ENCODE measurements at regions not wholly inside any gene's neighbourhood (a gene's known extent, or its start where the extent isn't known, plus 50 kb on each side); places are given as distances from the start of the nearest gene placed in this dataset.

GRCh38 chr7:51666751-51667150, 350.1 kb upstream of the COBL start:
- H3K9me3 Mint-ChIP-seq (ENCODE audit: unreplicated experiment), result no peaks in the 10 kb centered on the region
- Histone ChIP-seq H3K4me2 (ENCODE audit: low read length) (no peak overlapping the region), H3K36me3 (ENCODE audit: insufficient read depth, low read length) (no peaks in the 10 kb centered on the region), H3K27me3 (ENCODE audit: insufficient read depth, low read length) (no peaks in the 10 kb centered on the region), H4K20me1 (ENCODE audit: insufficient read depth, low read length) (no peaks in the 10 kb centered on the region), H3K79me2 (ENCODE audit: insufficient read depth, low read length) (no peaks in the 10 kb centered on the region), H2AFZ (ENCODE audit: low read depth, low read length) (no peak overlapping the region), H3K9me3 (ENCODE audit: insufficient read depth, low read depth, low read length) (no peaks in the 10 kb centered on the region), H3K9ac (ENCODE audit: low read length) (no peak overlapping the region), H3K27ac (ENCODE audit: low read depth, low read length) (no peak overlapping the region), H3K4me3 (ENCODE audit: insufficient read depth, low read depth, low read length) (no peak overlapping the region), H3K4me1 (ENCODE audit: insufficient read depth, low read length) (no peaks in the 10 kb centered on the region)
- peaks cover 6% of the 10 kb centered on the region for H3K27me3 Mint-ChIP-seq (ENCODE audit: low read depth, unreplicated experiment)
- peaks cover 2% of the 10 kb centered on the region for H3K4me1 Mint-ChIP-seq (ENCODE audit: low read depth, unreplicated experiment)
- FAIRE-seq (no peak), DNase-seq (ENCODE audit: low read depth) (no peak)
- TF ChIP-seq, protein P1, sequence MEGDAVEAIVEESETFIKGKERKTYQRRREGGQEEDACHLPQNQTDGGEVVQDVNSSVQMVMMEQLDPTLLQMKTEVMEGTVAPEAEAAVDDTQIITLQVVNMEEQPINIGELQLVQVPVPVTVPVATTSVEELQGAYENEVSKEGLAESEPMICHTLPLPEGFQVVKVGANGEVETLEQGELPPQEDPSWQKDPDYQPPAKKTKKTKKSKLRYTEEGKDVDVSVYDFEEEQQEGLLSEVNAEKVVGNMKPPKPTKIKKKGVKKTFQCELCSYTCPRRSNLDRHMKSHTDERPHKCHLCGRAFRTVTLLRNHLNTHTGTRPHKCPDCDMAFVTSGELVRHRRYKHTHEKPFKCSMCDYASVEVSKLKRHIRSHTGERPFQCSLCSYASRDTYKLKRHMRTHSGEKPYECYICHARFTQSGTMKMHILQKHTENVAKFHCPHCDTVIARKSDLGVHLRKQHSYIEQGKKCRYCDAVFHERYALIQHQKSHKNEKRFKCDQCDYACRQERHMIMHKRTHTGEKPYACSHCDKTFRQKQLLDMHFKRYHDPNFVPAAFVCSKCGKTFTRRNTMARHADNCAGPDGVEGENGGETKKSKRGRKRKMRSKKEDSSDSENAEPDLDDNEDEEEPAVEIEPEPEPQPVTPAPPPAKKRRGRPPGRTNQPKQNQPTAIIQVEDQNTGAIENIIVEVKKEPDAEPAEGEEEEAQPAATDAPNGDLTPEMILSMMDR (IDR thresholded peaks at IDR 0.05; ENCODE audit: insufficient read depth, low read depth, low read length), result no peak
- no peak for TF ChIP-seq EZH2 (IDR thresholded peaks at IDR 0.05; ENCODE audit: insufficient read depth, low read length)
- H3K27ac Mint-ChIP-seq (ENCODE audit: unreplicated experiment), result no peak overlapping the region
- no peak overlapping the region for H3K4me3 Mint-ChIP-seq (ENCODE audit: unreplicated experiment)
- H3K36me3 Mint-ChIP-seq (ENCODE audit: low read depth, unreplicated experiment), result no peaks in the 10 kb centered on the region

- Histone ChIP-seq H3K4me1 (ENCODE audit: insufficient read depth, low read length) (no peaks in the 10 kb centered on the region), H3K4me3 (ENCODE audit: insufficient read depth, low read depth, low read length) (no peak overlapping the region), H3K36me3 (ENCODE audit: insufficient read depth, low read length) (no peaks in the 10 kb centered on the region), H3K27me3 (ENCODE audit: insufficient read depth, low read length) (no peaks in the 10 kb centered on the region), H3K9ac (ENCODE audit: low read length) (no peak overlapping the region), H3K27ac (ENCODE audit: low read depth, low read length) (no peak overlapping the region), H3K4me2 (ENCODE audit: low read length) (no peak overlapping the region), H3K79me2 (ENCODE audit: insufficient read depth, low read length) (no peaks in the 10 kb centered on the region), H3K9me3 (ENCODE audit: insufficient read depth, low read depth, low read length) (no peaks in the 10 kb centered on the region), H2AFZ (ENCODE audit: low read depth, low read length) (no peak overlapping the region), H4K20me1 (ENCODE audit: insufficient read depth, low read length) (no peaks in the 10 kb centered on the region)
- Mint-ChIP-seq H3K4me3 (ENCODE audit: unreplicated experiment) (no peak overlapping the region), H3K36me3 (ENCODE audit: low read depth, unreplicated experiment) (no peaks in the 10 kb centered on the region), H3K27me3 (ENCODE audit: low read depth, unreplicated experiment) (peaks cover 6% of the 10 kb centered on the region), H3K9me3 (ENCODE audit: unreplicated experiment) (no peaks in the 10 kb centered on the region), H3K4me1 (ENCODE audit: low read depth, unreplicated experiment) (peaks cover 2% of the 10 kb centered on the region), H3K27ac (ENCODE audit: unreplicated experiment) (no peak overlapping the region)
- FAIRE-seq, result no peak
- TF ChIP-seq, protein P1 (IDR thresholded peaks at IDR 0.05; ENCODE audit: insufficient read depth, low read depth, low read length), result no peak
- TF ChIP-seq EZH2 (IDR thresholded peaks at IDR 0.05; ENCODE audit: insufficient read depth, low read length), result no peak
- DNase-seq (ENCODE audit: low read depth), result no peak
Observed at GRCh38 chr7:51666266-51666665, 349.7 kb upstream of the COBL start.

DNA sequence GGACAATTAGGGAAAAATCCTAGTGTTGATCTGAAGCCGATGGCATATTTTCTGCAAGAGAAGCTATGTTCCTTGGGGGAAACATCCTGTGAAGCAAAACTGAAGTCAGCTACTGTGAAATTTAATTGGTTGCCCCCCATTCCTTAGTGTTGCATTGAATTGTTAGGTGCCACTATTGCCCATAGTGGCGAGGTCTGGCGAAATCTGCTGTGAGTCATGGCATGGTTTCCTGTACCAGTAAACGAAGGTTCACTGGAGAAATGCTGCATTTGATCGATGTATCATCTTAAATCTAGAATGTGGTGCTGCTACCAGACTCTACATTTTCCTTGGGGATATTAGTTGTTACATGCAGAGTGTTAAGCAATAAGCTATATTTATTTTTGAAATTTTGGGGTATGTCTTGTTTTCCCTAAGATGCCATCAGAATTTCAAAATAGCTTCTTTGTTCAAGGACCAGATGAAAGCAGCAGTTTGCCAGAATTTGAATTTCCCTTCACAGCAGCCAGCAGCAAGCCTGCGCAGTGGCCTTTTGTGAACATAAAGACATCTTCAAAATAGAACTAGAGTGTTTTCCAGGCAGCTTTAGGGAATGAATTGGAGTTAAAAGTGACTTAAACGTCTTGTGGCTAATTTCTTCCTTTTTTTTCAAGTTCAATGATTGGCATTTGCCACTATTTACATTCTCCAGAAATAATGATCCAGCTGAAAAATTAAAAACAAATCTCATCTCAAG, 348.6 kb upstream of the COBL start:
- Mint-ChIP-seq H3K27ac (ENCODE audit: unreplicated experiment) (no peak overlapping the region), H3K9me3 (ENCODE audit: unreplicated experiment) (no peaks in the 10 kb centered on the region), H3K4me3 (ENCODE audit: unreplicated experiment) (no peak overlapping the region), H3K36me3 (ENCODE audit: low read depth, unreplicated experiment) (no peaks in the 10 kb centered on the region), H3K27me3 (ENCODE audit: low read depth, unreplicated experiment) (peaks cover 9% of the 10 kb centered on the region), H3K4me1 (ENCODE audit: low read depth, unreplicated experiment) (peaks cover 2% of the 10 kb centered on the region)
- H4K20me1 ChIP-seq (ENCODE audit: insufficient read depth, low read length), result no peaks in the 10 kb centered on the region
- H3K9me3 ChIP-seq (ENCODE audit: insufficient read depth, low read depth, low read length), result no peaks in the 10 kb centered on the region
- H3K36me3 ChIP-seq (ENCODE audit: insufficient read depth, low read length), result no peaks in the 10 kb centered on the region
- no peaks in the 10 kb centered on the region for H3K27me3 ChIP-seq (ENCODE audit: insufficient read depth, low read length)
- no peak overlapping the region for H2AFZ ChIP-seq (ENCODE audit: low read depth, low read length)
- H3K9ac ChIP-seq (ENCODE audit: low read length), result no peak overlapping the region
- FAIRE-seq (no peak), DNase-seq (ENCODE audit: low read depth) (no peak)
- TF ChIP-seq EZH2 (IDR thresholded peaks at IDR 0.05; ENCODE audit: insufficient read depth, low read length), result no peak
- TF ChIP-seq, protein P1 (IDR thresholded peaks at IDR 0.05; ENCODE audit: insufficient read depth, low read depth, low read length), result no peak
- no peak overlapping the region for H3K4me2 ChIP-seq (ENCODE audit: low read length)
- no peak overlapping the region for H3K27ac ChIP-seq (ENCODE audit: low read depth, low read length)
- no peaks in the 10 kb centered on the region for H3K79me2 ChIP-seq (ENCODE audit: insufficient read depth, low read length)
- H3K4me3 ChIP-seq (ENCODE audit: insufficient read depth, low read depth, low read length), result no peak overlapping the region
- H3K4me1 ChIP-seq (ENCODE audit: insufficient read depth, low read length), result no peaks in the 10 kb centered on the region

All from astrocyte (in vitro differentiated cells and primary cell).